H9 (cell line): ENCODE measurements at regions not wholly inside any gene's neighbourhood (a gene's known extent, or its start where the extent isn't known, plus 50 kb on each side); places are given as distances from the start of the nearest gene placed in this dataset.

Experiments used
- DNase-seq: peaks from one replicate; pipeline ENCODE4 v3.0.0-alpha.2; 2017
- H2AFZ ChIP-seq: one replicate; pipeline ENCODE4 v1.6.1; 2013; ENCODE audit warnings: mild to moderate bottlenecking, low read length, control low read depth, moderate library complexity
- H2AK5ac ChIP-seq: 2 replicates; pipeline ENCODE4 v1.6.1; 2013; ENCODE audit warnings: low read length, control low read depth, mixed read lengths; ENCODE audit not compliant: insufficient read length
- H2BK120ac ChIP-seq: one replicate; pipeline ENCODE4 v1.6.1; 2013; ENCODE audit warnings: low read depth, mild to moderate bottlenecking, low read length, control low read depth, inconsistent platforms; ENCODE audit not compliant: poor library complexity, severe bottlenecking
- H2BK12ac ChIP-seq: 2 replicates; pipeline ENCODE4 v1.6.1; 2013; ENCODE audit warnings: low read length, control low read depth, mixed read lengths, low read depth; ENCODE audit not compliant: insufficient read length
- H2BK15ac ChIP-seq: 2 replicates; pipeline ENCODE4 v1.6.1; 2013; ENCODE audit warnings: low read depth, low read length, control low read depth
- H2BK20ac ChIP-seq: one replicate; pipeline ENCODE4 v1.6.1; 2013; ENCODE audit warnings: low read depth, mild to moderate bottlenecking, low read length, control low read depth, inconsistent platforms; ENCODE audit not compliant: poor library complexity, severe bottlenecking
- H2BK5ac ChIP-seq: 2 replicates; pipeline ENCODE4 v1.6.1; 2013; ENCODE audit warnings: low read length, control low read depth, mixed read lengths; ENCODE audit not compliant: insufficient read length
- H3K14ac ChIP-seq: 2 replicates; pipeline ENCODE4 v1.6.1; 2013; ENCODE audit warnings: low read length, control low read depth; ENCODE audit not compliant: insufficient read depth
- H3K18ac ChIP-seq: 2 replicates; pipeline ENCODE4 v1.6.1; 2013; ENCODE audit warnings: low read depth, mild to moderate bottlenecking, mixed read lengths, low read length, control low read depth; ENCODE audit not compliant: insufficient read length
- H3K23ac ChIP-seq: 2 replicates; pipeline ENCODE4 v1.6.1; 2013; ENCODE audit warnings: low read length, control low read depth, mixed read lengths, low read depth; ENCODE audit not compliant: insufficient read length
- H3K23me2 ChIP-seq: 2 replicates; pipeline ENCODE4 v1.6.1; 2013; ENCODE audit warnings: low read depth, mild to moderate bottlenecking, mixed read lengths, low read length, control low read depth; ENCODE audit not compliant: insufficient read length, poor library complexity, severe bottlenecking
- H3K27ac ChIP-seq: 2 replicates; pipeline ENCODE4 v1.5.1; 2013; ENCODE audit warnings: low read length, control low read depth, mixed read lengths, low read depth; ENCODE audit not compliant: insufficient read length
- H3K27me3 ChIP-seq: 2 replicates; pipeline ENCODE4 v1.6.1; 2013; ENCODE audit warnings: low read length, control low read depth, inconsistent platforms; ENCODE audit not compliant: insufficient read depth
- H3K4ac ChIP-seq: 2 replicates; pipeline ENCODE4 v1.6.1; 2013; ENCODE audit warnings: low read depth, mild to moderate bottlenecking, control low read depth, inconsistent platforms, low read length, moderate library complexity
- H3K4me1 ChIP-seq: 2 replicates; pipeline ENCODE4 v1.6.1; 2013; ENCODE audit warnings: low read length, control low read depth, inconsistent platforms; ENCODE audit not compliant: insufficient read depth
- H3K4me2 ChIP-seq: 2 replicates; pipeline ENCODE4 v1.6.1; 2013; ENCODE audit warnings: low read length, control low read depth, mixed read lengths; ENCODE audit not compliant: insufficient read length, insufficient read depth
- H3K56ac ChIP-seq: 2 replicates; pipeline ENCODE4 v1.6.1; 2013; ENCODE audit warnings: low read depth, mild to moderate bottlenecking, mixed read lengths, low read length, control low read depth; ENCODE audit not compliant: insufficient read length
- H3K79me1 ChIP-seq: 2 replicates; pipeline ENCODE4 v1.6.1; 2013; ENCODE audit warnings: low read depth, mild to moderate bottlenecking, moderate library complexity, low read length, control low read depth, inconsistent platforms; ENCODE audit not compliant: insufficient read depth, poor library complexity, severe bottlenecking
- H3K79me2 ChIP-seq: 2 replicates; pipeline ENCODE4 v1.6.1; 2013; ENCODE audit warnings: low read length, control low read depth, inconsistent platforms; ENCODE audit not compliant: insufficient read depth
- H3K9ac ChIP-seq: 2 replicates; pipeline ENCODE4 v1.6.1; 2013; ENCODE audit warnings: low read length, control low read depth, mixed read lengths; ENCODE audit not compliant: insufficient read length; ENCODE audit errors: extremely low read depth
- H3K9me3 ChIP-seq: one replicate; pipeline ENCODE4 v1.6.1; 2013; ENCODE audit warnings: low read depth, low read length, inconsistent platforms; ENCODE audit not compliant: control insufficient read depth
- H3T11ph ChIP-seq: one replicate; pipeline ENCODE4 v1.6.1; 2013; ENCODE audit warnings: mild to moderate bottlenecking, low read length, control low read depth, inconsistent platforms
- H4K20me1 ChIP-seq: one replicate; pipeline ENCODE4 v1.6.1; 2013; ENCODE audit not compliant: control insufficient read depth, insufficient read length, insufficient read depth
- H4K5ac ChIP-seq: 2 replicates; pipeline ENCODE4 v1.6.1; 2013; ENCODE audit warnings: low read depth, mild to moderate bottlenecking, mixed read lengths, low read length, control low read depth; ENCODE audit not compliant: insufficient read length
- H4K8ac ChIP-seq: replicated peaks from 2 replicates; pipeline ENCODE4 v1.6.1; 2013; ENCODE audit warnings: low read length, control low read depth, mixed read lengths, low read depth; ENCODE audit not compliant: insufficient read length
- H4K91ac ChIP-seq: 2 replicates; pipeline ENCODE4 v1.6.1; 2013; ENCODE audit warnings: low read depth, mild to moderate bottlenecking, moderate library complexity, mixed read lengths, low read length, control low read depth; ENCODE audit not compliant: insufficient read length
- H3K27ac Mint-ChIP-seq, 3 experiments: 2 replicates in 2 of 3; 3 replicates in 1 of 3; pipeline ENCODE4 v1.8.0; 2020 to 2021; ENCODE audit warnings: mixed read lengths in 3 of 3, mild to moderate bottlenecking in 1 of 3, moderate library complexity in 1 of 3
- H3K27me3 Mint-ChIP-seq: 2 replicates; pipeline ENCODE4 v1.8.0; 2021; ENCODE audit warnings: low read depth, mild to moderate bottlenecking, moderate library complexity, mixed read lengths
- H3K36me3 Mint-ChIP-seq, 3 experiments: 2 replicates in 2 of 3; 3 replicates in 1 of 3; pipeline ENCODE4 v1.8.0; 2020 to 2021; ENCODE audit warnings: low read depth in 3 of 3, mixed read lengths in 3 of 3; ENCODE audit not compliant: insufficient read depth in 1 of 3
- H3K4me1 Mint-ChIP-seq, 2 experiments: 2 replicates each; pipeline ENCODE4 v1.8.0; 2020; ENCODE audit warnings: mixed read lengths in 2 of 2
- H3K4me3 Mint-ChIP-seq, 2 experiments: 2 replicates in 1 of 2; 3 replicates in 1 of 2; pipeline ENCODE4 v1.8.0; 2020 to 2021; ENCODE audit warnings: mild to moderate bottlenecking in 2 of 2, mixed read lengths in 2 of 2, moderate library complexity in 1 of 2
- H3K9me3 Mint-ChIP-seq, 2 experiments: 2 replicates in 1 of 2; 3 replicates in 1 of 2; pipeline ENCODE4 v1.8.0; 2020; ENCODE audit warnings: mild to moderate bottlenecking in 2 of 2, mixed read lengths in 2 of 2, moderate library complexity in 1 of 2
- CTCF ChIP-seq: fragments of 200-600 bp; sonication (generic); conservative IDR thresholded peaks from 3 replicates; pipeline ENCODE4 v1.8.0; 2021; ENCODE audit warnings: antibody characterized with exemption, mild to moderate bottlenecking
- WGBS: extraction: QIAGEN DNeasy Blood & Tissue Kit; methylation state at CpG from one replicate; pipeline ENCODE4 v1.1.7; 2013; ENCODE audit warnings: missing lambda C conversion rate, low lambda C conversion rate, mixed read lengths; ENCODE audit not compliant: insufficient read length; ENCODE audit errors: extremely low coverage; 5-methylcytosine and 5-hydroxymethylcytosine counted together

DNA sequence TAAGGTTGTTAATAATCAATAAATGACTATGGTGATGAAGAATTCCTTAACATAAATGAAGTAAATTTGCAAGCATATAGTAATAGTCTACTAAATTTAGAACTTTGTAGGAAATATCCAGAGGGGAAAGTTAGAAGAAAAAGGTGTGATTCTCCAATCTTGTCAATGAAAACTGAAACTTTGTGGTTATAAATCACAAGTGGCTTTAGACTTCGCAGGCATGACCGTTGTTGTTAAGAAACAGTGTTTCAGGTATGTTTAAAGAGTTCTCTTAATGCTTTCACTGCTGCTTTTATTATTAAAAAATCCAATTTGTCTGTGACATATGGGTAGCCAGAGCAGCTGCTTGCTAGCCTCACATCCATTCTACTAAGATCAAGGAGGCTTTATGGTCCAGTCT is 475.6 kb upstream of the ADGRB3 start:
- no peak for DNase-seq
- Histone ChIP-seq H4K91ac (no peak overlapping the region), H3K18ac (no peak overlapping the region), H3K79me2 (no peaks in the 10 kb centered on the region), H3K23ac (no peak overlapping the region), H3K14ac (no peak overlapping the region), H2BK5ac (no peak overlapping the region), H3K56ac (no peak overlapping the region), H2BK15ac (no peak overlapping the region), H2AK5ac (no peak overlapping the region), H3K9me3 (peaks cover 6% of the 10 kb centered on the region), H2BK120ac (no peak overlapping the region), H3K27me3 (no peaks in the 10 kb centered on the region), H3K23me2 (no peaks in the 10 kb centered on the region), H3K79me1 (no peaks in the 10 kb centered on the region), H3K4ac (no peak overlapping the region), H2AFZ (no peak overlapping the region), H3K4me1 (no peaks in the 10 kb centered on the region), H3K27ac (no peak overlapping the region), H2BK12ac (no peak overlapping the region), H3K4me2 (no peak overlapping the region), H4K20me1 (no peaks in the 10 kb centered on the region), H2BK20ac (no peak overlapping the region), H3T11ph (no peak overlapping the region), H3K9ac (no peak overlapping the region), H4K8ac (no peak overlapping the region), H4K5ac (no peak overlapping the region)
- no peak for TF ChIP-seq CTCF
- Mint-ChIP-seq H3K4me3 (no peak overlapping the region), H3K27me3 (no peaks in the 10 kb centered on the region; the same call in 1 of the 2 replicates), H3K36me3 (peaks cover 12 to 25% (median 18%) of the 10 kb centered on the region in 3 experiments), H3K4me1 (no peaks in the 10 kb centered on the region), H3K27ac (no peak overlapping the region), H3K9me3 (peaks cover 19 to 24% of the 10 kb centered on the region in 2 experiments)
- whole genome bisulfite sequencing, result no CpG with 5 or more reads among the region's 2 CpGs
